ENCODE measurements at regions not wholly inside any gene's neighbourhood (a gene's known extent, or its start where the extent isn't known, plus 50 kb on each side); places are given as distances from the start of the nearest gene placed in this dataset.

DNA sequence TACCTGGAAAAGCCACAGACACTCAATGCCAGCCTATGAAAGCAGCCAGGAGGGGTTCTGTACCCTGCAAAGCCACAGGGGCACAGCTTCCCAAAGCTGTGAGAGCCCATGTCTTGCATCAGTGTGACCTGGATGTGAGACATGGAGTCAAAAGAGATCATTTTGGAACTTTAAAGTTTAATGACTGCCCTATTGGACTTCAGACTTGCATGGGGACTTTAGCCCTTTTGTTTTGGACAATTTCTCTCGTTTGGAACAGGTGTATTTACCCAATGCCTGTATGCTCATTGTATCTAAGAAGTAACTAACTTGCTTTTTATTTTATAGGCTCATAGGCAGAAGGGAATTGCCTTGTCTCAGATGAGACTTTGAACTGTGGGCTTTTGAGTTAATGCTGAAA is 244.9 kb upstream of the TYRP1 start:
- CTCF ChIA-PET: no interaction called here

DNA sequence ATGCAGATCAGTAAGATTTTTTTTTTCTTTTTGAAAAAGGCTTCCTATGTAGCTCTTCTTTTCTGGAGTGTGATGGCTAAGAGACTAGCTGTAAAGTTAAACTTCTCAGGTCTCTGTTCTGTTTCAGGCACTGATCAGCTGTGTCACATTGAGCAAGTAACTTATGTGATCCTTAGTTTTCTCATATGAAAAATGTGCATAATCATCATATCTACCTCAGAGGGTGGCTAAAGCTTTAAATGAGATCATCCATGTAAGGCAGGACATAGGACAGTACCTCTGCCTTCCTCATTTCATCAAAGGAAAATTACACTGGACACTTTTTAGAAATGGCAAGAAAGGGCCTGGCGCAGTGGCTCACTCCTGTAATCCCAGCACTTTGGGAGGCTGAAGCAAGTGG is 235.9 kb upstream of the TYRP1 start:
- Mint-ChIP-seq H3K4me1 (ENCODE audit: low read depth) (no peaks in the 10 kb centered on the region), H3K9me3 (peaks cover 20% of the 10 kb centered on the region)

More for the DNA sequence above, 244.9 kb upstream of the TYRP1 start:
- Mint-ChIP-seq H3K4me1 (ENCODE audit: low read depth) (no peaks in the 10 kb centered on the region), H3K4me3 (no peak overlapping the region), H3K27ac (no peak overlapping the region), H3K36me3 (ENCODE audit: low read depth) (no peaks in the 10 kb centered on the region), H3K9me3 (peaks cover 19% of the 10 kb centered on the region), H3K27me3 (ENCODE audit: low read depth) (no peaks in the 10 kb centered on the region)
- no peak for DNase-seq
- intact Hi-C loops (cut with micrococcal nuclease): no loop called here

DNA sequence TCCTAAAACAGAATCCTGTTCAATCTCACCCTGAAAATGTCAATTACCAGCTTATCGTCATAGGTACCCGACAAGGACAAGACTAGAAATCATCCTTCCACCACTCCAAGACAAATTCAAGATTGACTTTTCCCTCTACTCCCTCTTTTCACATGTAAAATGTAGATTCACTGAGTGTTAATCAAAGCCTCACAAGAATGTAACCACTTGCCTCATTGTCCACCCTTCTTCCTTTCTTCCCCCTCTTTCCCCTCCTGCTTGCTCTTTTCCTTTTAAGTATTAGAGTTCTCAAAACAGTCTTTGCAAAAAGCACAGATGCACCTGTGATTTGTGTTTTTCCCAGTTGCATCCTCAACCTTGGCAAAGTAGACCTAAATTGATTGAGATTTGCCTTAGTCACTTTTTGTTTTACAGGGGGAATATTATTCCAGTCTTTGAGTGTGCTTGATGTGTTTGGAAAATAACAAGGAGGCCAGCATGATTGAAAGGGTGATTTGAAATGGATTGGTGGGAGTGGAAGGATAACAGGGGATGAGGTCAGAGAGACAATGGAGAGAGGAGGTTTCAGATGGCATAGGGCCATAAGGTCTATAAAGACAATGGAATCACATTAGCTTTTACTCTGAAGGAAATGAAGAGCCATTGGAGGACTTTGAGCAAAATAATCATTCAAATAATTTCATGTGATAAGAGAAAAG is 231.3 kb upstream of the TYRP1 start:
- no peak for DNase-seq
- no peak overlapping the region for H3K27ac Mint-ChIP-seq
- H3K4me3 Mint-ChIP-seq: no peak overlapping the region
- no peaks in the 10 kb centered on the region for H3K27me3 Mint-ChIP-seq (ENCODE audit: low read depth)
- H3K9me3 Mint-ChIP-seq: peaks cover 22% of the 10 kb centered on the region
- no peaks in the 10 kb centered on the region for H3K4me1 Mint-ChIP-seq (ENCODE audit: low read depth)
- H3K36me3 Mint-ChIP-seq (ENCODE audit: low read depth): no peaks in the 10 kb centered on the region
- intact Hi-C loops (cut with micrococcal nuclease): no loop called here
- CTCF ChIA-PET: no interaction called here

More for the DNA sequence above, 235.9 kb upstream of the TYRP1 start:
- Mint-ChIP-seq H3K4me3 (no peak overlapping the region), H3K27ac (no peak overlapping the region), H3K27me3 (ENCODE audit: low read depth) (no peaks in the 10 kb centered on the region), H3K36me3 (ENCODE audit: low read depth) (no peaks in the 10 kb centered on the region)
- DNase-seq: no peak
- CTCF ChIA-PET: interaction anchor here (1.5 kb wide), 1 partner anchor 14 kb away, joined by 4 read pairs; no protein-coding TSS in a partner anchor
- intact Hi-C loops (cut with micrococcal nuclease): no loop called here

DNA sequence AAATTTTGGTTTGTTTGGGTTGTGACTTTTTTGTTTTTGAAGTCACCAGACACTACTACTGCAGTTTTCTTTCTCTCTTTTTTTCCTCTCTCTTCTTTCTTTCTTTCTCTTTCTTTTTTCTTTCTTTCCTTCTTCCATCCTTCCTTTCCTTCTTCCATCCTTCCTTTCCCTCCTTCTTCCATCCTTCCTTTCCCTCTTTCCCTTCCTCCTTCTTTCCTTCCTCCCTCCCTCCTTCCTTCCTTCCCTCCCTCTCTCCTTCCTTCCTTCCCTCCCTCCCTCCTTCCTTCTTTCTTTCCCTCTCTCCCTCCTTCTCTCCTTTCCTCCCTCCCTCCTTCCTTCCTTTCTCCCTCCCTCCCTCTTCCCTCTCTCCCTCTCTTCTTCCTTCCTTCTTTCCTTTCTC is 230.3 kb upstream of the TYRP1 start:
- H3K9me3 Mint-ChIP-seq: peaks cover 27% of the 10 kb centered on the region
- no peaks in the 10 kb centered on the region for H3K27me3 Mint-ChIP-seq (ENCODE audit: low read depth)
- no peaks in the 10 kb centered on the region for H3K4me1 Mint-ChIP-seq (ENCODE audit: low read depth)
- CTCF ChIA-PET: no interaction called here
- H3K27ac Mint-ChIP-seq: no peak overlapping the region
- intact Hi-C loops (cut with micrococcal nuclease): no loop called here
- no peak overlapping the region for H3K4me3 Mint-ChIP-seq
- no peaks in the 10 kb centered on the region for H3K36me3 Mint-ChIP-seq (ENCODE audit: low read depth)
- no peak for DNase-seq

DNA sequence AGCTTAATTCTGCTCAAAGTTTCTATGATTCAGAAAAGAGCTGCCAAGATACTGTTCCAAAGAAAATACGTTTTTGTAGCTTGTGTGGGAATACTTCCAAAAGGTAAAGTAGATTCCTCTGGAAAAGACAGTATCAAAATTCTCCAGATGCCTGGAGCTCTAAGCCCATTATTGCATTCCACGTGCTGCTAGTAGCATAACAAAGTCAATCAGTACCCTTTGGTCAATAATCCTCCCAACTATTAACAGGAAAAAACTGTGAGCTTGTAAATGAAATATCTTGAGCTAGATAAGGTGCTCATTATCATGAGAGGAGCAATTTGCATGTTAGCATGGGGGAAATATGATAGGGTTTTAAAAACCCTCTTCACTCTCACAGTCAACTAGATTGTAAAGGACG is 229.5 kb upstream of the TYRP1 start:
- DNase-seq: no peak
- no peak overlapping the region for H3K27ac Mint-ChIP-seq
- no peaks in the 10 kb centered on the region for H3K4me1 Mint-ChIP-seq (ENCODE audit: low read depth)
- H3K27me3 Mint-ChIP-seq (ENCODE audit: low read depth): no peaks in the 10 kb centered on the region
- H3K9me3 Mint-ChIP-seq: peaks cover 24% of the 10 kb centered on the region
- no peak overlapping the region for H3K4me3 Mint-ChIP-seq
- CTCF ChIA-PET: interaction anchor here (0.8 kb wide), 1 partner anchor 30 kb away, joined by 3 read pairs; no protein-coding TSS in a partner anchor
- intact Hi-C loops (cut with micrococcal nuclease): no loop called here
- H3K36me3 Mint-ChIP-seq (ENCODE audit: low read depth): no peaks in the 10 kb centered on the region

DNA sequence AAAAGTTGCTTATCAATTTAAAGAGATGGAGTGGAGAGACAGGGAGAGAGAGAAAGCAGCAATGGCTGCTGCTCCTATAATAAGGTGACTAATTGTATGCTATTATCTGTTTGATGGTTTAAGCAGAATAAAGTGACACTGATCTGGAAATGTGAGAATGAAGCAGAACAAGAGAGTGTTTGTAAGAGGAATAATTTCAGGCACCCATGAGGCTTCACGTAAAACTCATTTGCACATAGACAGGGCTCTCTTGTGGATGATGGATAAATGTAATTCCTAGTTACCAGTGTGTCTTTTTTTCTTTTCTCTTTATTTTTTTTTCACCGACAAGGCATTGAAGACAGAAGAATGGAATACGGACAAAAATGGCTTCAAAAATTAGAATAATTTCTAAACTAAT is 228.8 kb upstream of the TYRP1 start:
- intact Hi-C loops (cut with micrococcal nuclease): no loop called here
- no peaks in the 10 kb centered on the region for H3K36me3 Mint-ChIP-seq (ENCODE audit: low read depth)
- no peak overlapping the region for H3K4me3 Mint-ChIP-seq
- CTCF ChIA-PET: no interaction called here
- no peaks in the 10 kb centered on the region for H3K4me1 Mint-ChIP-seq (ENCODE audit: low read depth)
- no peak for DNase-seq
- no peaks in the 10 kb centered on the region for H3K27me3 Mint-ChIP-seq (ENCODE audit: low read depth)
- H3K27ac Mint-ChIP-seq: no peak overlapping the region
- peaks cover 23% of the 10 kb centered on the region for H3K9me3 Mint-ChIP-seq

DNA sequence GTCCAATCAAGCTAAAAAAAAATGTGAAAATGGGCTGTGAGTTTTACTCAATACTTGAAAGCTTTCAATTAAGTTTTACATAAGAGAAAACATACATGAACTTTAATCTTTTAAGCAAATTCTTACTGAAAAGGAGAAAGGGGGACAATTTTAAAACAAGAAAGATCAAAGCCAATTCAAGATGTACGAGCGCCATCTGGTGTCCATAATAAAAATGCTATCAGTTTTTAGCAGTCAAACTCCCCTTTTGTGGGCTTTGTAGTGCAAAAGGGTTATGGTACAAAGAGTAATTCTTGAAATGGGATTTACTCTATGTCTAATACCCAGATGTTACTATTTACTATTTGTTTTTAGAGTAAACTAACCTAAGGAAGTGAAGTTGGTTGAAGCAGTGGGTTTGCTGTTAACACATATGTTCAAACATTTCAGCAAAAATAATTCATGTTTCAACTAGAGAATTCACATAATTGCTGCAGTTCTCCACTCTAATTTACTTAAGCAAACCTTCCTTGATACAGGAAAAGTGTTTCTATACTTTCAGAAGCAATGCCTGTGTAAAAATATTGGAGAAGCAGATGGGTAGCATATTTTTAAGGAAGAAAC is 228.2 kb upstream of the TYRP1 start:
- no peak overlapping the region for H3K4me3 Mint-ChIP-seq
- intact Hi-C loops (cut with micrococcal nuclease): no loop called here
- CTCF ChIA-PET: no interaction called here
- no peaks in the 10 kb centered on the region for H3K27me3 Mint-ChIP-seq (ENCODE audit: low read depth)
- H3K27ac Mint-ChIP-seq: no peak overlapping the region
- H3K9me3 Mint-ChIP-seq: peaks cover 18% of the 10 kb centered on the region
- H3K4me1 Mint-ChIP-seq (ENCODE audit: low read depth): no peaks in the 10 kb centered on the region
- no peaks in the 10 kb centered on the region for H3K36me3 Mint-ChIP-seq (ENCODE audit: low read depth)
- DNase-seq: no peak

DNA sequence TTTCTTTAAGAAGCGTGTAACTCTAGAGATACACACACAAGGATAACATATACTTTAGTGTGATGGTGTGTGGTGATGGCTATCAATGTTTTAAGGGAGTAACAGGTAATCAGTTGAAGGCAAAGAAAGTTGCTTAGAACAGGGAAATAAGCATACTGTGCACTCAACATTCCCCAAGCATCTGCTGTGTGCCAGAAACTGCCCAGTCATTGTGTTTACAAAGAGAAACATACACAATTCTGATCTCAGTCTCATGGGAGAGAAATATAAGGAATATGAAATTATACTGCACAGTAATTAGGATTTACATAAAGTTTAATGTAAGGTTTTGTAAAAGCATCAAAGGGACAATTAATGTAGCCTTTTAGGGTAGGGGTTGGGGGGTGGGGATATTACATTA is 224.1 kb upstream of the TYRP1 start:
- no peaks in the 10 kb centered on the region for H3K27me3 Mint-ChIP-seq (ENCODE audit: low read depth)
- CTCF ChIA-PET: interaction anchor here (0.6 kb wide), 1 partner anchor 198 kb away, joined by 3 read pairs; no protein-coding TSS in a partner anchor
- H3K4me3 Mint-ChIP-seq: no peak overlapping the region
- intact Hi-C loops (cut with micrococcal nuclease): no loop called here
- H3K9me3 Mint-ChIP-seq: peaks cover 10% of the 10 kb centered on the region
- no peaks in the 10 kb centered on the region for H3K36me3 Mint-ChIP-seq (ENCODE audit: low read depth)
- no peak for DNase-seq
- no peaks in the 10 kb centered on the region for H3K4me1 Mint-ChIP-seq (ENCODE audit: low read depth)
- no peak overlapping the region for H3K27ac Mint-ChIP-seq

DNA sequence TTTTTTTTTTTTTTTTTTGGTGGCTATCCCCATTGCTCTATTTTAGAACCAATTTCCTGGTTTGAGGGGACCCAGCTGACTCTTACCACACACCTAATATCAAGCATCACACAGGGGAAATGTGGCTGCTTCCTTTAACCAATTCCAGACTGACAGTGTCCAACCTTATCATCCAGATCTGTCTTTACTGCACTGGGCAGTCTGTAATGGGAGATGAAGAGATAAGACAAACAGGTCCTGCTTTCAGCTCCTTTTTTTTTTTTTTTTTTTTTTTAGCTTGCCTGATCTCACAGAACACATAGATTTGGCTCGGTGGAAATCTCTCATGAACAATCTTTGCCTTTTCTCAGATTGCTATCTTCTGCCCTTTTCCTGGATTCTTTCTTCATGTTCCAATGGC is 198.8 kb upstream of the TYRP1 start:
- peaks cover 14% of the 10 kb centered on the region for H3K9me3 Mint-ChIP-seq
- CTCF ChIA-PET: no interaction called here
- H3K27me3 Mint-ChIP-seq (ENCODE audit: low read depth): no peaks in the 10 kb centered on the region
- intact Hi-C loops (cut with micrococcal nuclease): no loop called here
- no peak for DNase-seq
- no peak overlapping the region for H3K27ac Mint-ChIP-seq
- no peaks in the 10 kb centered on the region for H3K36me3 Mint-ChIP-seq (ENCODE audit: low read depth)
- no peak overlapping the region for H3K4me3 Mint-ChIP-seq
- H3K4me1 Mint-ChIP-seq (ENCODE audit: low read depth): no peaks in the 10 kb centered on the region

DNA sequence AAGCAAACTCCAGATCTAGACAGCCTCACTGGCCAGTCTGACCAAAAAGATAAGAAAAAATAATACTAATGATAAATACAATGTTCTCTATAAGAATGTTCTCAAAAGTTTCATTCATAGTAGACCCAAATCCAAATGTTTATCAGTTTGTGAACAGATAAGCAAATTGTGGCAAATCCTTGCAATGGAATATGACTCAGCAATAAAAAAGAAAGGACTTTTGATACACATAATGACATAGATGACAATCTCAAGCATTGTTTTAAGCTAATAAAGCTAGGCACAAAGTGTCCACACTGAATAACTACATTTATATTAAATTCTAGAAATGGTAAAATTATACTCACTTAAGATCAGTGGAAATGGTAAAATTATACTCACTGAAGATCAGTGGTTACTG is 195.4 kb upstream of the TYRP1 start:
- DNase-seq: no peak
- CTCF ChIA-PET: no interaction called here
- no peaks in the 10 kb centered on the region for H3K27me3 Mint-ChIP-seq (ENCODE audit: low read depth)
- H3K36me3 Mint-ChIP-seq (ENCODE audit: low read depth): no peaks in the 10 kb centered on the region
- H3K9me3 Mint-ChIP-seq: peaks cover 12% of the 10 kb centered on the region
- no peak overlapping the region for H3K4me3 Mint-ChIP-seq
- intact Hi-C loops (cut with micrococcal nuclease): no loop called here
- H3K4me1 Mint-ChIP-seq (ENCODE audit: low read depth): no peaks in the 10 kb centered on the region
- no peak overlapping the region for H3K27ac Mint-ChIP-seq

DNA sequence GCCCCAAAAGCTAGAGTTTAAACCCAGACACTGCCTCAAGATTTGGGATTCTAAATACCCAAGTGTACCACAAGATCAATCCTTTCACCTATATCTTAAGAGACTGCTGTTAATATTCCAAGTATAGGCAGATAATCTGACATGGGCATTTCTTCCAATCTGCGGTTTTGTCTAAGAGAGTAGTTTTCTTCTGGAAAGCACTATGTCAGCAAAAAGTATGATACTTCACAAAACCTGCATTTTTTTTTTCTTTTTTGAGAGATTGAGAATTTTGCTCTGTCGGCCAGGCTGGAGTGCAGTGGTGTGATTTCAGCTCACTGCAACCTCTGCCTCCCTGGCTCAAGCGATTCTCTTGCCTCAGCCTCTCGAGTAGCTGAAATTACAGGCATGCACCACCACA is 190.7 kb upstream of the TYRP1 start:
- H3K36me3 Mint-ChIP-seq (ENCODE audit: low read depth): no peaks in the 10 kb centered on the region
- no peak overlapping the region for H3K4me3 Mint-ChIP-seq
- CTCF ChIA-PET: no interaction called here
- H3K27ac Mint-ChIP-seq: no peak overlapping the region
- peaks cover 17% of the 10 kb centered on the region for H3K9me3 Mint-ChIP-seq
- H3K4me1 Mint-ChIP-seq (ENCODE audit: low read depth): no peaks in the 10 kb centered on the region
- no peak for DNase-seq
- no peaks in the 10 kb centered on the region for H3K27me3 Mint-ChIP-seq (ENCODE audit: low read depth)
- intact Hi-C loops (cut with micrococcal nuclease): no loop called here

DNA sequence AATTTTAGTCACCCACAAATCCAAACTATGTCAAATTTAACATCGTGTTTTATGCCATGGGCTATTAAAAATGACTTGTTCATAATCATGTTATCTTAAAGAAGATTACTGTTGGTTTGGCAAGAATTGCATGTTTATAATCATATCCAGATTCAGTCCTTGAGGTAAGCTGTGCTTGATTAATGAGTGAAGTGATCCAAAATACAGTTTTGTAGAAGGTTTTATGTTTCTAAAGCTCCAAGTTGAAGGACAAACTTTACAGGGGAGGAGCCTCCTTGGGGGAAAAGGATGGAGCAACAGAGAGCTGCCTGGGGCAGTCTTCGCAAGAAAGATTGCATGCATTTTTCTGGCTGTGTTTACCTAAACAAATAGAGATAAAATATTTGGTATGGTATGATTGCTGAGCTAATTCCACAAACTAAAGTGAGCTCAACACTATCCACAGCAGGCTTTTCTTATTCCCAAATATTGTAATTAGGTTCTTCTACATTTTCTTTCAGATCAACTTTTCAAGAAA is 189.5 kb upstream of the TYRP1 start:
- DNase-seq: no peak
- no peaks in the 10 kb centered on the region for H3K4me1 Mint-ChIP-seq (ENCODE audit: low read depth)
- no peak overlapping the region for H3K27ac Mint-ChIP-seq
- intact Hi-C loops (cut with micrococcal nuclease): no loop called here
- peaks cover 19% of the 10 kb centered on the region for H3K9me3 Mint-ChIP-seq
- H3K36me3 Mint-ChIP-seq (ENCODE audit: low read depth): no peaks in the 10 kb centered on the region
- CTCF ChIA-PET: no interaction called here
- H3K27me3 Mint-ChIP-seq (ENCODE audit: low read depth): no peaks in the 10 kb centered on the region
- H3K4me3 Mint-ChIP-seq: no peak overlapping the region

DNA sequence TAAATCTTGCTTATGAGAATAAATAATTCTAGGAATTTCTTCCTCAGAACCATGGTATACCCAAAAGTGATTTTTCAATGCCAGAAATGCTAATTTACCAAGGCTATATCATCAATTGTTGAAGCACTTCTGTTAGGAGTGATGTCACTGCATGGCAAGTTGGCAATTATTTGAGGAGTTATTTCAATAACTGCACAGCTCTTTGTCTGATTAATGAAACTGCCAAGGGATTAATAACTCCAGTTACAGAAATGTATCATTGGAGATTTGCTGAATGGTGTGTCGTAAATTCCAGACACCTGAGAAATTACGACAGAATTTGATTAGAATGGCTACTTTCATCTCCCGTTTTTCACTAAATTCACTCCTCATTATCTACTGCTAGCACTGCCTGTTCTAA is 182.6 kb upstream of the TYRP1 start:
- H3K4me1 Mint-ChIP-seq (ENCODE audit: low read depth): no peaks in the 10 kb centered on the region
- no peak overlapping the region for H3K27ac Mint-ChIP-seq
- H3K36me3 Mint-ChIP-seq (ENCODE audit: low read depth): no peaks in the 10 kb centered on the region
- no peak overlapping the region for H3K4me3 Mint-ChIP-seq
- CTCF ChIA-PET: no interaction called here
- intact Hi-C loops (cut with micrococcal nuclease): no loop called here
- no peak for DNase-seq
- H3K9me3 Mint-ChIP-seq: peaks cover 21% of the 10 kb centered on the region
- no peaks in the 10 kb centered on the region for H3K27me3 Mint-ChIP-seq (ENCODE audit: low read depth)
